PC-9 (cell line): ENCODE measurements at regions not wholly inside any gene's neighbourhood (a gene's known extent, or its start where the extent isn't known, plus 50 kb on each side); places are given as distances from the start of the nearest gene placed in this dataset.

Source experiments
- CTCF ChIP-seq: fragments of 200-600 bp; sonication (generic); conservative IDR thresholded peaks from 2 replicates; pipeline ENCODE4 v1.6.1; 2017; ENCODE audit warnings: mixed run types, antibody characterized with exemption, mild to moderate bottlenecking, moderate library complexity
- EZH2 ChIP-seq: fragments of 200-600 bp; sonication (generic); IDR thresholded peaks from 2 replicates; pipeline ENCODE4 v1.8.0; 2017; ENCODE audit warnings: antibody characterized with exemption, low read depth

DNA sequence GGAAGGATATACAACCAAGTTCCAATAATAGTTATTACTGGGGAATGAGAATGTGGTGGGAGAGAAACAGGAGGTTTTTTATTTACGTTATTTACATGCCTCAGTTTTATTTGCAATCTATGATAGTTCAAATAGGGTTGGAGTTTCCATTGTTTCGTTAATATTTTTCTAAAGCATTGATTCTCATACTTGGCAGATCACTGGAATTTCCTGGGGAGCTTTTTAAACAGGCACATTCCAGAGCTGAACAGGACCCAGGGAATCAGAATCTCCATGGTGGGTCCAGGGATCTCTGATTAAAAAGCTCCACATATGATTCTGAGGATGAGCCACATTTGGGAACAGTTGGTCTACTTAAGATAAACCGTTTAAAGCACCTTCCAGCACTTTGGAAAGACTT lies 123.9 kb downstream of the IL20RB start:
- TF ChIP-seq CTCF, result no peak
- no peak for TF ChIP-seq EZH2
